GM19351 (cell line): ENCODE measurements at regions not wholly inside any gene's neighbourhood (a gene's known extent, or its start where the extent isn't known, plus 50 kb on each side); places are given as distances from the start of the nearest gene placed in this dataset.

ENCODE experiments used
- ATAC-seq: cut with Tn5 transposase; IDR thresholded peaks from one replicate; pipeline ENCODE4 v1.9.1; 2021; ENCODE audit warnings: mild to moderate bottlenecking, moderate library complexity; ENCODE audit not compliant: unreplicated experiment

DNA sequence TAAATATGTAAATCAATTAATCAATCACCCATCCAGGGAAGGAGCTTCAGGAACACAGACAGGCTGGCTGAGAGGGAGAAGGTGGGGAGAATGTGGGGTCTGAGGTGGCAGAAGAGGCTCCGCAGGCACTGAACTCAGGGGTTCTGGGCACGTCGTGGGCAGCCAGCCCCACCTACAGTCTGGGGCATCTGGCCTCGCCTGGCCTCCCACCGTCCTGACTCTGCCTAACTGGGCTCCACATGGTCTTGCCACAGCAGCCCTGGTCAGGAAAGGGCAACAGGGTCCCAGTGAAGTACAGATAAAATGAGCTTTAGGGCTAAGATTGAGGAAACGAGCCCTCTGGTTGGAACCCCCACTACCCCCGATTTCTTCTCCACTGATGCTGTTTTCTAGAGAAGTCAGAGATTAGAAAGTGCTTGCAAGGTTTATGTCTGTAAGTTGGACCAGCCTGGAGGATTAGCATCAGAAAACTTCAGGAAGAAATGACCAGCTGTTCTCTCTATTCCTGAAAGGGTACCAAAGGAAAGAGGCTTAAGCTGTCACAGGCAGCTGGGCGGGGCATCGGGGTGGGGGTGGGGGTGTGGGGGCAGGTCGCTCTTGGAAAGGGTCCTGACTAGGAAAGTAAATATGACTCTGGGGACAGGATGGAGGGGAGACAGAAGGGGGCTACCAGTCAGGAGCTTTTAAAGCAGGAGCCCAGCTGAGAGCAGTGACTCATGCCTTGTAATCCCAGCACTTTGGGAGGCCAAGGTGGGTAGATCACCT is 261.7 kb downstream of the BUD13 start:
- ATAC-seq: no peak

- no peak for ATAC-seq
These were observed 262.6 kb downstream of the BUD13 start for GRCh38 chr11:116510166-116510565.

GRCh38 chr11:116509551-116509950 is 263.2 kb downstream of the BUD13 start:
- ATAC-seq: no peak

GRCh38 chr11:116507849-116508695 is 264.7 kb downstream of the BUD13 start:
- no peak for ATAC-seq

GRCh38 chr11:116507016-116507415 is 265.8 kb downstream of the BUD13 start:
- ATAC-seq: no peak

DNA sequence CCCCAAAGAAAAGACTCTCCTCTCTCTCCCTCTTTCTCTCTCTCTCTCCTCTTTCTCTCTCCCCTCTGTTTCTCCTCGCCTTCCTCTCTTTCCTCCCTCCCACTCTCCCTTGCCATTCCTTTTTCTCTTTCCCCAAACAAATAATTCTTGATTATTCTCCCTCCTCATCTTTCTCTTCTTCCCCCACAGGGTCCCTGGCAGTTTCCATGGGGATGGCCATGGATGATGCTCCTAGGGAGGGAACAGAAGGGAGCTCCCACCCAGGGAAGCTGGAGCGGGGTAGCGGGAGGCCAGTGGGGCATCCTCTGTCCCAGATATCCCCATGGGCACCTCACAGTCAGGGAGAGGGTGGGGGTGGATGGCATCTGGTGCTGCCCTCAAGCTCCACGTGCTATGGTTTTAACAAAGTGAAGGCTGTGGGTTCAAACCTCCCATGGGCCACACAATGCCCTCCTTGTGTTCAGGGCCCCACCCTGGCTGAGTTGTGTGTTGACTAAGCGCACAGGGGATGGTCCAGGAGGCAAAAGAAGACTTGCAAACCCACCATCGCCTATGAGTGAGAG is 266.4 kb downstream of the BUD13 start:
- no peak for ATAC-seq

- ATAC-seq: no peak
These were observed 267.2 kb downstream of the BUD13 start for GRCh38 chr11:116505298-116506262.

- no peak for ATAC-seq
These were observed 268.1 kb downstream of the BUD13 start for GRCh38 chr11:116504541-116505297.

- ATAC-seq: no peak
These were observed 269.3 kb downstream of the BUD13 start for GRCh38 chr11:116503216-116504160.

DNA sequence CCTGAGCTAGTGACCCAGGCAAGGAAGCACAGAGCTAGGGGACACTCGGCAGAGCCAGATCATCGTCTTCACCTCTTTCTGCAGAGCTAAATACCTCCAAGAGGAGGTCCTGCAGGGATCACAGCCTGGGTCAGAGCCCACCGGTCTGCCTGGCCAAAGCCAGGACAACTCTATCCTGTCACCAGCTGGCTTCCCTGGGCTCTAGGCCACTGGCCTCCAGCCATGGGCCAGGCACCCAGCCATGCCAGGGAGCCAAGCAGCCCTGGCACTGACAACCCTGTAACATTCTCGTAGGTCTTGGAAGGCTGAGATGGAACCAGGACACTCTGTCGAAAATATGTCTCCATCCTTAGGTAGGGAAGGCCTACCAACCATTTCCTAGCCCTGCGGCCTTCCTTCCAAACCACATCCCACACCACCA is 270.1 kb downstream of the BUD13 start:
- ATAC-seq: no peak

DNA sequence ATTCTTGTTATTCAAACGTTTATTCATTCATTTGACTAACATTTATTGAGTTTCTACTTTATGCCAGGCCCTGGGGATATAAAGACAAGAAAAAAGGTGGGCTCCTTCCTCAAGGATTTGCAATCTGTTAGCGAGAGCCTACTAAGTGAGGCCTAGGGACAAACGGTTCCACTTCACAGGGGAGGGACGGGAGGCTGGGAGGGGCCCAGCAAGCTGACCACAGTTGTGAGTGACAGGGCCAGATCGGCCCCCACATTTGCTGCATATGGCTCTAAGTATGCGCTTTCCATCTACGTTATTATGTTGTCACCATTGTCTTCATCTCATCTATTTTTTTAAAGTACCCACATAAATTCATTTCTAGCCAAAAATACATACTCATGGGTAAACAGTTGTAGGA is 271.1 kb downstream of the BUD13 start:
- ATAC-seq: no peak

DNA sequence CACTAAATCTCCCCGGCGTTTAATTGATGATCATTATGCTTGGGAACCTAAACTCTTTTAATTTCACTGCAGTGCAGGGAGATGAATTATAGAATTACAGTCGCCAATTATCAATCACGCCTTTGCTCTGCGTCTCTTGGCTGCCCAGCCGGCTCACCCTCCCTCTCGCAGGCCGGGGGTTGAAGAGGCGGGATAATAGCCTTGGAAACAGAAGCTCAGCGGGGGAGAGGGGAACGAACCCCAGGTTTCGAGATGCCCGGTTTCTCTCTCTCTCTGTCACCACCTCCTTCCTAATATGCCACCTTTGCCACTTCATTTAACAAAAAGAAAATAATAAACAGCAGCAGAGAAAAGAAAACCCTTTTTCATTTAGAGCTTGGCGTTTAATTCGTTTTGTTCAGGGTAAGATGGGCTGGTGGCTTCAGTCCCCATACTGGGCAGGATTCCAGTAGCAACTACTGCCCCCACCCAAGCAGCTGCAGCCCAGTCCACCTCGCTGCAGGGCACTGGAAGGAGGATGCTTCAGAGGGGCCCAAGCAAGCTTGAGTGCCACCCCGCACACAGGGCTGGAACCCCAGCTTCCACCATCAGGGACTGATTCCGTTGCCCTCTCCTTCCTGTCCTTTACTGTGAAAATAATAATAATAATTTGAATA is 271.7 kb downstream of the BUD13 start:
- ATAC-seq: no peak

DNA sequence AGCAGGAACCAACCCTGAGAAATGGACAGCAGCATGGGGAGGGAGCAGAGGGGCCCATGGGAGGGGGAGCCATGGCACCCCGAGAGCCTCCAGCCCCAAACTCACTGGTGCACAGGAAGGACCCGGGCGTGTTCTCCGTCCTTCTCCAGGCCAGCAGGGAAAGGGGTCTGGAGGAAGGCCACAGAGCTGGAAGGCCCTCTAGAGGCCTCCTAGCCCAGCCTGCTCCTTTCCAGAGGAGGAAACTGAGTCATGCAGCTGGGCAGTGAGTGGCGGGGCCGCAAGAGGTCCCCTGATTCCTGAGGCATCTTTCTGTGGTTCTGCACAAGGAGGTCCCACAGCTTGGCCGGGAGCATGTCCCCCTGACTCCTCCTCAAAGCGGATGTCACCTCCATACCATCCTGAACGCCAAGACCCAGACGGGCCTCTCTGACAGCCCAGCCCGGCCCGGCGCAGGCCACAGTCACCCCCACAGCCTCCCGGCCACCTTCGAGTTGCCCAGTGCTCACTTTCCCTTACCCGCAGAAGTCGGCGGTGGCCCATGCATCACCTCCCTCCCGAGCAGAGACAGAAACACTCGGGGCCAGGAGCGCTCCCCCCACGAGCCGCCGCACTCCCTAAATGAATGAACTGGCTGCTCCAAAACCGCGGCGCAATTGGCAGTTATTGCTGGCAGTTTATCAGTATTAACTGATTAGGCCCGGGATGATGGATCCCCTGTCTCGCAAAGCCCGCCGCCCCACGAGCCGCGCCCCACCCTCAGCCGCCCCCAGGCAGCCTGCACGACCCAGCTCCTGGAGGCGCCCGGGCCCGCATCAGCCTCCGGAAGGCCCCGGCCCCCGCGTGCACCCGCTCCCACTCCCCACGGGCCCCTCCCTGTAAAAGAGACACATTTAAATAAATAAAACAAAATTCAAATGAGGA is 272.5 kb downstream of the BUD13 start:
- ATAC-seq: no peak

DNA sequence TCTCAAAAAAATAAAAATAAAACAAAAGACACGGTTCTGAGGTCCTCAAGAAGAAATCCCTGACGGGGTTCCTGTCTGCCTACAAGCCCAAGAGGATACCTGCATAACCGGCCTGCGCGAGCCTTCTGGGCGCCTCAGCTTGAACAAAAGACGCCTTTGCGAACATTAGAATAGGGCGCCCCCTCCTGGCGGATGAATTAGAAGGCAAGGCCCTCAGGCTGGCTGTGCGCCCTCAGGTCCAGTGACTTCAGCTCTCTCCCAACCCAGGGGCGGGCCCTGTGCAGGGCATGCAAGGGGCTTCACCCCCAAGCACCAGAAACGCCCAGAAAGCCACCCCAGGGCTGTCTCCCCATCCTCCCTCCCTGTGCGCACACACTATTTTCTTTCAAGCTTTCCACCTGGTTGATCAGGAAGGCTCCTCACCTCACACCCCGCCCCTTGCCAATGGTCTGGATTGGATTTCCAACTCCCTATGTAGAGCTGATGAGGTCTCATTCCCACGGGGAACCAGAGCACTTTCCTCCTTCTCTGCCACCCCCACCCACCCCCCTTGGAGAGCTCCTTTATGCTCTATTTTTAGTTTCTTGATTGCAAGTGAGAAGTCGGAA is 273.3 kb downstream of the BUD13 start:
- peak; percentile 66 for ATAC-seq

DNA sequence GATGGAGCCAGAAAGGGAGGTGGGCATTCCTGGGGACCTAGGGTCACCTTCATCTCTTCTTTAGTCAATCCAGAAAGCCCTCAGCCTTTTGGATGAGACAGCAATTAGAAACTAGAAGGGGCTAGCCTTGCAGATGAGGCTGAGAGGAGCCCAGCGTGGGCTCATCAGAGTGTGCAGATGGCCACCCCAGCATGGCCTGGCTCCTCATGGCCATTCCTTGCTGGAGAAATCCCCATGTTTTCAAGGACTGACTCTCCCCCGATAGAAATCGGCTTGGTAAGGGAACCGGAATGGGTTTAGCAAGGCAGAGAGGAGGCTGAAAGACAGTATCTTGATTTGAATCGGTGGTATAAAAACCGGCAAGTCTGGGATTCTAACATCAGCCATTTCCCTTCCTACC is 274.6 kb downstream of the BUD13 start:
- ATAC-seq: no peak

DNA sequence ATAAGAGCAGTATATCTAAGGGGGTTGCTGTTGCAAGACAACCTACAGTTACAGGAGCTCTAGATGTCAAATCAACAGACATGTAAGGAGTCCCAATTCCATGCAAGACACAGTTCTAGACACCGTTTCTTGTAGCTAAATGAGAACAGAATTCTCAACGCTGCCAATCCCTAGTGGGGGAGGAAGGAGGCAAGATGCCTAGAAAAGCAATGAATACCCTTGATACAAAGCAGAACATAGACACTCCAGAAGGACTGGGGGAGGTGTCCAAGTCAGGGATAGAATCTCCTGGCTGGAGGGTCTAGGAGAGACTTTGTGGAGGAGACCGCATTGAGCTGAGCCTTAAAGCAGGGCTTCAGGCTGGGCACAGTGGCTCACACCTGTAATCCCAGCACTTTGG is 280.2 kb downstream of the BUD13 start:
- ATAC-seq: no peak

GRCh38 chr11:116488836-116489389 is 283.9 kb downstream of the BUD13 start:
- ATAC-seq: no peak
